Brain microvascular endothelial cell (primary cell): ENCODE measurements at regions not wholly inside any gene's neighbourhood (a gene's known extent, or its start where the extent isn't known, plus 50 kb on each side); places are given as distances from the start of the nearest gene placed in this dataset.
"Not testable (repeated sequence)": the region's sequence is repeated elsewhere in the genome, so short reads cannot be mapped to it uniquely, and the experiment has no call there.

Experiments
- DNase-seq: peaks from one replicate; pipeline ENCODE4 v3.0.0-alpha.2; 2020
- H3K27ac ChIP-seq: fragments of 250-450 bp; sonication (Bioruptor Pico); 2 replicates; pipeline ENCODE4 v1.5.1; 2020; ENCODE audit warnings: mild to moderate bottlenecking, moderate library complexity
- H3K27me3 ChIP-seq: fragments of 250-450 bp; sonication (Bioruptor Pico); replicated peaks from 2 replicates; pipeline ENCODE4 v1.5.1; 2020; ENCODE audit warnings: mild to moderate bottlenecking
- H3K36me3 ChIP-seq: fragments of 250-450 bp; sonication (Bioruptor Pico); replicated peaks from 2 replicates; pipeline ENCODE4 v1.5.1; 2020; ENCODE audit warnings: mild to moderate bottlenecking
- H3K4me3 ChIP-seq: 2 replicates; pipeline ENCODE4 v1.5.1; 2011; ENCODE audit warnings: low read depth, mild to moderate bottlenecking, control low read depth, low read length, moderate library complexity
- CTCF ChIP-seq: IDR thresholded peaks from 2 replicates; pipeline ENCODE4 v1.5.1; 2011; ENCODE audit warnings: low read depth, mild to moderate bottlenecking, moderate library complexity, low read length, control low read depth, inconsistent platforms; ENCODE audit errors: missing control alignments
- in situ Hi-C: cut with HindIII; loops from 2 replicates; pipeline ENCODE4 v1.10.0; 2017; ENCODE audit warnings: low sequenced_read_pairs, low pct_ligation_motif_present

GRCh38 chr9:87781331-87781730 lies 55.4 kb downstream of the CTSL start:
- no peak overlapping the region for H3K4me3 ChIP-seq
- TF ChIP-seq CTCF = no peak
- no peaks in the 10 kb centered on the region for H3K27me3 ChIP-seq
- no peaks in the 10 kb centered on the region for H3K36me3 ChIP-seq
- H3K27ac ChIP-seq = no peak overlapping the region
- no peak for DNase-seq
- in situ Hi-C loops = no loop called here

GRCh38 chr9:87783180-87783579 lies 57.3 kb downstream of the CTSL start:
- Histone ChIP-seq H3K36me3 (no peaks in the 10 kb centered on the region), H3K4me3 (no peak overlapping the region), H3K27me3 (no peaks in the 10 kb centered on the region), H3K27ac (no peak overlapping the region)
- TF ChIP-seq CTCF = no peak
- DNase-seq = no peak
- in situ Hi-C loops = no loop called here

GRCh38 chr9:87785315-87785970 lies 59.5 kb downstream of the CTSL start:
- in situ Hi-C loops, H3K36me3 ChIP-seq: not testable (repeated sequence)

GRCh38 chr9:87786423-87786822 lies 60.5 kb downstream of the CTSL start:
- Histone ChIP-seq H3K4me3 (no peak overlapping the region), H3K27me3 (no peaks in the 10 kb centered on the region), H3K27ac (no peak overlapping the region), H3K36me3 (no peaks in the 10 kb centered on the region)
- no peak for TF ChIP-seq CTCF
- no peak for DNase-seq
- in situ Hi-C loops = no loop called here

More at GRCh38 chr9:87785315-87785970, 59.5 kb downstream of the CTSL start:
- not testable (repeated sequence) for H3K27ac ChIP-seq, DNase-seq, H3K4me3 ChIP-seq, H3K27me3 ChIP-seq

DNA sequence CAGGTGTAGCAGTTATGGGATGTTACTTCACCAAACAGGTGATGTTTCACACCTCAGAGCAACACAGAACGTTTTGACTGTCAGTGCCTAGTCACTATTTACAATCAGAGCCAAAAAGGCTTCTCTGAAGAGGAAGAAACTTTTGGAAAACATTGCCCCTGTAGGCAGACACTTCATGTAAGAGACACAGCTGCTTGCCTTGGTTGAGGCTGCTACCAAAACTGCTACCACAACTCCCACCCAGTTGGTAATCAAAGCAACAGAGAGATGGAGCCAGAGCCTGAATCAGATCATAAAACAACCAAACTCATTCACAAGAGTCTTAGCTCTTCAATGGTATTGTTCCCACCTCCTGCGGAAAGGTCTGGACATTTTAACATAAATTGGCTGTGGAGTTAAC lies 61.0 kb downstream of the CTSL start:
- Histone ChIP-seq H3K36me3 (no peaks in the 10 kb centered on the region), H3K27ac (no peak overlapping the region), H3K4me3 (no peak overlapping the region), H3K27me3 (no peaks in the 10 kb centered on the region)
- no peak for DNase-seq
- in situ Hi-C loops = no loop called here
- TF ChIP-seq CTCF = no peak

DNA sequence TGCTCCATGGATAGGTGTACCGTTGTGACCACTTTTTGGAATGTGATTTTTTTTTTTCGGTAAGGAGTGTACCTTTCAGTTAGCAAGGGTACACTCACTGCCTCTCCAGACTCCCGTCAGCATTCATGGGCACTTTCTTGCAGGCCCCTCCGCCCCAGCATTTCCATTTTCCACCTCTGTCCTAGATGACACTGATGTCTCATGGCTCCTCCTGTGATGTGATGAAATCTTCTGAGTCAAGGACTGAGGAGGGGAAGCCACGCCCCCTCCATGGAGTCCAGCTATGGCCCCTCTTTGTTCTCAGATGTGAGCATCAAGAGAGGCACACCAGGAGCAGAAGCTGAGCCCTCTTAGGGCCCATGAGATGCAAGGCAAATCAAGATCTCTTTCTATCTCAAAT lies 61.8 kb downstream of the CTSL start:
- Histone ChIP-seq H3K27ac (no peak overlapping the region), H3K4me3 (no peak overlapping the region), H3K27me3 (no peaks in the 10 kb centered on the region), H3K36me3 (no peaks in the 10 kb centered on the region)
- no peak for TF ChIP-seq CTCF
- no peak for DNase-seq
- in situ Hi-C loops = no loop called here
